ENCODE measurements at regions not wholly inside any gene's neighbourhood (a gene's known extent, or its start where the extent isn't known, plus 50 kb on each side); places are given as distances from the start of the nearest gene placed in this dataset.

DNA sequence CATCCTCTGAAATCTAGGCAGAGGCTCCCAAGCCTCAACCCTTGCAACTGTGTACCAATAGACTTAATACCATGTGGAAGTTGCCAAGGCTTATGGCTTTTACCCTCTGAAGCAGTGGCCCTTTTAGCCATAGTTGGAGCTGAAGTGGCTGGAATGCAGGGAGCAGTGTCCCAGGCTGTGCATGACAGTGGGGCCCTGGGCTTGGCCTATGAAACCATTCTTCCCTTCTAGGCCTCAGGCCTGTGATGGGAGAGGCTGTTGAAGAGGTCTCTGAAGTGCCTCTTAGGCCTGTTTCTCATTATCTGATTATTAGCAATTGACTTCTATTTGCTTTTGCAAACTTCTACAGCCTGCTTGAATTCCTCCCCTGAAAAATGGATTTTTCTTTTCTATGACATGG lies 612.7 kb upstream of the ZWINT start:
- no peak overlapping the region for H3K4me3 ChIP-seq (ENCODE audit: low read length)
- TF ChIP-seq, protein P1, sequence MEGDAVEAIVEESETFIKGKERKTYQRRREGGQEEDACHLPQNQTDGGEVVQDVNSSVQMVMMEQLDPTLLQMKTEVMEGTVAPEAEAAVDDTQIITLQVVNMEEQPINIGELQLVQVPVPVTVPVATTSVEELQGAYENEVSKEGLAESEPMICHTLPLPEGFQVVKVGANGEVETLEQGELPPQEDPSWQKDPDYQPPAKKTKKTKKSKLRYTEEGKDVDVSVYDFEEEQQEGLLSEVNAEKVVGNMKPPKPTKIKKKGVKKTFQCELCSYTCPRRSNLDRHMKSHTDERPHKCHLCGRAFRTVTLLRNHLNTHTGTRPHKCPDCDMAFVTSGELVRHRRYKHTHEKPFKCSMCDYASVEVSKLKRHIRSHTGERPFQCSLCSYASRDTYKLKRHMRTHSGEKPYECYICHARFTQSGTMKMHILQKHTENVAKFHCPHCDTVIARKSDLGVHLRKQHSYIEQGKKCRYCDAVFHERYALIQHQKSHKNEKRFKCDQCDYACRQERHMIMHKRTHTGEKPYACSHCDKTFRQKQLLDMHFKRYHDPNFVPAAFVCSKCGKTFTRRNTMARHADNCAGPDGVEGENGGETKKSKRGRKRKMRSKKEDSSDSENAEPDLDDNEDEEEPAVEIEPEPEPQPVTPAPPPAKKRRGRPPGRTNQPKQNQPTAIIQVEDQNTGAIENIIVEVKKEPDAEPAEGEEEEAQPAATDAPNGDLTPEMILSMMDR (conservative IDR thresholded peaks at IDR 0.05; ENCODE audit: low read length), result no peak
- DNase-seq (ENCODE audit: low read depth), result no peak

DNA sequence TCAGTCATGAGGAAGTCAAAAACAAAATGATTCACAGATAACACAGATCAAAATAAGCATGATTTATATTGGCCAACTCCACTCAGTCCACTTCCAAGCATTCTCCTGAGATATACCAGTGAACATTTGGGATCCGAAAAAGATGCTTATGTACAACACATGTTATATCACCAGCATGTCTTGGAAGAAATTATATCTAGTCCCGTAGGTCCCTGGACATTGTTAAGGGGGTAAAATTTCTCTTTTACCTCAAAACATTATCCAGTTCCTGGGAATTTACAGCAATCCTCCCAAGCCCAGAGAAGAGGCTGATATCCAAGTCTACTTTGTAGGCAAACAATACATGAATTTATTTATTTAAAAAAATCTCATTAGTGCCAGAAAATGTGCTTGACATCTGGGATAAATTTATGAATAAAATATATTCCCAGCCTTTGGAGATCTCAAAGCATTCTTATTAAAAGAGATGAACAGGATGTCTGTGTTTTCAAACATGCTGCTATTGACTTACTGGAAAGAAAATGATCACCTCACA lies 582.2 kb upstream of the ZWINT start:
- TF ChIP-seq, protein P1 (conservative IDR thresholded peaks at IDR 0.05; ENCODE audit: low read length), result no peak
- no peak for DNase-seq (ENCODE audit: low read depth)
- no peak overlapping the region for H3K4me3 ChIP-seq (ENCODE audit: low read length)

DNA sequence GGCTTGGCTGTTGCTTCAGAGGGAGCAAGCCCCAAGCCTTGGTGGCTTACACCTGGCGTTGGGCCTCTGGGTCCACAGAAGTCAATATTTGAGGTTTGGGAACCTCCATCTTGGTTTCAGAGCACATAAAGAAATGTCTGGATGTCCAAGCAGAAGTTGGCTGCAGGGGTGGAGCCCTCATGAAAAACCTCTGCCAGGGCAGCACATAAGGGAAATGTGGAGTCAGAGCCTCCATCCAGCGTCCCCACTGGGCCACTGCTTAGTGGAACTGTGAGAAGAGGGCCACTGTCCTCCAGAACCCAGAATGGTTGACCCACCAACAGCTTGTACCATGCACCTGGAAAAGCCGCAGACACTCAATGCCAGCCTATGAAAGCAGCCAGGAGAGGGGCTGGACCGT lies 573.5 kb upstream of the ZWINT start:
- TF ChIP-seq, protein P1 (conservative IDR thresholded peaks at IDR 0.05; ENCODE audit: low read length), result no peak
- DNase-seq (ENCODE audit: low read depth), result no peak
- H3K4me3 ChIP-seq (ENCODE audit: low read length), result no peak overlapping the region

DNA sequence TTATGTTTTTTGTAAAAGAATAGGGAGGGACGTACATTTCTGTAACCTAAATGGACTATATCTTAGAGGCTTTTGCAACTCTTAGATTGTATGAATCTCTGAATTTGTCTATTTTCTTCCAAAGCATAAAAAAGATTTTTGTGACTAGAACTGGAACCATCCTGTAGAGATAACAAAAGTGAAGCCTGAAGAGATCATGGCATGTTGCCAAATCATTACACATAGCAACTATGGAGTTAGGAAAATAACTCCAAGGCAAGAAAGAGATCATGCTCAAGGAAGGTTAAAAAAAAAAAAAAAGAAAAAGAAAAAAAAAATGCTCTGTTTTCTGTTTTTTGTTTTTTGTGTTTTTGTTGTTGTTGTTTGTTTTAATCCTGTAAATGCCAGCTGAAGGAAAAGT lies 567.7 kb upstream of the ZWINT start:
- DNase-seq (ENCODE audit: low read depth), result no peak
- TF ChIP-seq, protein P1 (conservative IDR thresholded peaks at IDR 0.05; ENCODE audit: low read length), result no peak

DNA sequence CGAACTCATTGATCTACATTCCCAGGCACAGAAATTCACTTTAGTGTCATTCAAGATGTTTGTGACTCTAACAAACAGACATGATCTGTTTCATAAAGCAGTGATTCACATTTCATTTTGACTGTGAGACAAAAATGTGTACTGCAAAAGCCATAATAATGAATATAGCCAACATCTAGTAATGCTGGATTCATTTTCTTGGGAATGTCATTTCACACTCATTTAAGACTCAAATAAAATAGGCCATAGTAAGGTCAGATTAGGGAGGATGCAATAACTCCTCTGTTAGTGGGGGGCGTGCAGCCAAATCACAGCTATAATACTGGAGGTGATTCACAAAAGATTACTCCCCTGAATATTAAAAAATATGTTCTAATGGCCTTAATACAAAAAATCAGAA lies 566.6 kb upstream of the ZWINT start:
- no peak for DNase-seq (ENCODE audit: low read depth)
- no peak overlapping the region for H3K4me3 ChIP-seq (ENCODE audit: low read length)
- TF ChIP-seq, protein P1 (conservative IDR thresholded peaks at IDR 0.05; ENCODE audit: low read length), result no peak

More for the DNA sequence above, 567.7 kb upstream of the ZWINT start:
- H3K4me3 ChIP-seq (ENCODE audit: low read length), result no peak overlapping the region

DNA sequence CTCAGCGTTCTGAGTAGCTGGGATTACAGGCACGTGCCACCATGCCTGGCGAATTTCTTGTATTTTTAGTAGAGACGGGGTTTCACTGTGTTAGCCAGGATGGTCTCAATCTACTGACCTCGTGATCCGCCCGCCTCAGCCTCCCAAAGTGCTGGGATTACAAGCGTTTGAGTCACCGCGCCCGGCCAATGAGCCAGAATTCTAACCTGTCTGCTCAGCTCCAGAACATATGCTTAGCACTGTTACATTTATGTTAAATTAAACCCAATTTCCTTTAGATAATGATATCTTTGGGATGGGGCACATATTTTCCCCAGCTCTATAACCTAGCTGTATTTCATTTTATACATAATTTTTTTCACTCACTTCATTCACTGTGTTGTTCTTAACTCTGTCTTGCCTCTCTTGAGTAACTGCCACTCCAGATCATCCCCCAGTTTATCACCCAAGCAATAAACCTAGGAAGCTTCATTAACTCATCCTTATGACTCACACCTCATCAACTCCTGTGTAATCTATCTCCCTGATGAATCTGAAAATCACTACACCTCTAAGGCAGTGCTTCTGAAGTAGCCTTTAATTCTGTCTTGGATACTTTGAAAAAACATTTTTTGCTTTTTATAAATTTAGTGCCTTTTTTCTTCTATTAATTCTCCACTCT lies 559.7 kb upstream of the ZWINT start:
- no peak overlapping the region for H3K4me3 ChIP-seq (ENCODE audit: low read length)
- TF ChIP-seq, protein P1 (conservative IDR thresholded peaks at IDR 0.05; ENCODE audit: low read length), result no peak
- no peak for DNase-seq (ENCODE audit: low read depth)

DNA sequence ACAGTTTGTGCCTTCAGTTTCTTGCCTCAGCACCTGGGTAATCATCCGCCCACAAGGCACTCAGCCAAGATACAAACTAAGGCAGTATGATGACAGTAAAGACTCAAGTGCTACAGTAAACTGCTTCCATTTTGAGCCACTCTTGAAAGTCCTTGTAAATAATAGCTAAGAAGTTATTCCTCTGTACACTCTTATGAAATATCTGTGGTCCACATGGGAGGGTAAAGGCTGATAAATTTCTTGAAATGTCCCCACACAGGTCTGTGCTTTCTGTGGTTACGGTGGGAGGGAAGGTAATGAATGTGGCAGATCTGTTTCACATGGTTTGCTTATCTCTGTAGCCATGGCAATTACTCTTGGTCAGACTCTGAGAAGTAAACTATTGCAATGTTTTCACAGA lies 551.0 kb upstream of the ZWINT start:
- TF ChIP-seq, protein P1 (conservative IDR thresholded peaks at IDR 0.05; ENCODE audit: low read length), result no peak
- H3K4me3 ChIP-seq (ENCODE audit: low read length), result no peak overlapping the region
- DNase-seq (ENCODE audit: low read depth), result no peak

Measured in AG10803 (cell line).